ENCODE measurements at regions not wholly inside any gene's neighbourhood (a gene's known extent, or its start where the extent isn't known, plus 50 kb on each side); places are given as distances from the start of the nearest gene placed in this dataset.

GRCh38 chr5:128749136-128749898 is 211.3 kb upstream of the FBN2 start:
- intact Hi-C loops (cut with DNase I; ENCODE audit: low total_unique reads), result no loop called here
- no peak for TF ChIP-seq POLR2A (IDR thresholded peaks at IDR 0.05)
- no peak for TF ChIP-seq CTCF (IDR thresholded peaks at IDR 0.05)
- Histone ChIP-seq H3K36me3 (ENCODE audit: low read depth, missing control alignments) (no peaks in the 10 kb centered on the region), H3K4me3 (no peak overlapping the region), H3K9me3 (no peaks in the 10 kb centered on the region), H3K4me1 (no peaks in the 10 kb centered on the region), H3K27ac (no peak overlapping the region), H3K27me3 (no peaks in the 10 kb centered on the region)
- DNase-seq, result no peak
- 39 to 42% methylated on average over 11 of the region's 11 CpGs for WGBS, 2 donors

GRCh38 chr5:128750155-128750554 is 212.1 kb upstream of the FBN2 start:
- H3K36me3 ChIP-seq (ENCODE audit: low read depth, missing control alignments), result no peaks in the 10 kb centered on the region
- no peaks in the 10 kb centered on the region for H3K4me1 ChIP-seq
- H3K27ac ChIP-seq, result no peak overlapping the region
- no peak overlapping the region for H3K4me3 ChIP-seq
- WGBS, 2 donors, result 67 to 77% methylated on average over 1 of the region's 1 CpG
- no peaks in the 10 kb centered on the region for H3K9me3 ChIP-seq
- DNase-seq, result no peak
- TF ChIP-seq CTCF (IDR thresholded peaks at IDR 0.05) (no peak), POLR2A (IDR thresholded peaks at IDR 0.05) (no peak)
- intact Hi-C loops (cut with DNase I; ENCODE audit: low total_unique reads), result no loop called here
- no peaks in the 10 kb centered on the region for H3K27me3 ChIP-seq

GRCh38 chr5:128757196-128757959 is 207.9 kb upstream of the SLC27A6 start:
- no peaks in the 10 kb centered on the region for H3K27me3 ChIP-seq
- WGBS, 2 donors, result 56 to 61% methylated on average over 3 of the region's 3 CpGs
- H3K36me3 ChIP-seq (ENCODE audit: low read depth, missing control alignments), result no peaks in the 10 kb centered on the region
- peaks cover 7% of the 10 kb centered on the region for H3K4me1 ChIP-seq
- no peak for TF ChIP-seq POLR2A (IDR thresholded peaks at IDR 0.05)
- no peak for TF ChIP-seq CTCF (IDR thresholded peaks at IDR 0.05)
- no peak overlapping the region for H3K27ac ChIP-seq
- intact Hi-C loops (cut with DNase I; ENCODE audit: low total_unique reads), result no loop called here
- no peak overlapping the region for H3K4me3 ChIP-seq
- DNase-seq, result no peak
- no peaks in the 10 kb centered on the region for H3K9me3 ChIP-seq

GRCh38 chr5:128762661-128763306 is 202.5 kb upstream of the SLC27A6 start:
- Histone ChIP-seq H3K4me1 (peaks cover 3% of the 10 kb centered on the region), H3K27ac (no peak overlapping the region), H3K36me3 (ENCODE audit: low read depth, missing control alignments) (no peaks in the 10 kb centered on the region), H3K27me3 (no peaks in the 10 kb centered on the region), H3K9me3 (no peaks in the 10 kb centered on the region), H3K4me3 (no peak overlapping the region)
- intact Hi-C loops (cut with DNase I; ENCODE audit: low total_unique reads), result no loop called here
- no peak for TF ChIP-seq CTCF (IDR thresholded peaks at IDR 0.05)
- TF ChIP-seq POLR2A (IDR thresholded peaks at IDR 0.05), result no peak
- 57 to 70% methylated on average over 10 of the region's 10 CpGs for WGBS, 2 donors
- no peak for DNase-seq

Data from testis (tissue), 2 donors.